Hepatocyte (in vitro differentiated cells): ENCODE measurements at regions not wholly inside any gene's neighbourhood (a gene's known extent, or its start where the extent isn't known, plus 50 kb on each side); places are given as distances from the start of the nearest gene placed in this dataset.

Source experiments
- CTCF ChIP-seq: fragments of 200-600 bp; sonication (generic); IDR thresholded peaks from 2 replicates; pipeline ENCODE4 v1.5.1; 2016; ENCODE audit warnings: antibody characterized with exemption, mild to moderate bottlenecking; ENCODE audit not compliant: poor library complexity
- EZH2 ChIP-seq: fragments of 200-600 bp; sonication (generic); IDR thresholded peaks from 2 replicates; pipeline ENCODE4 v1.6.1; 2016; ENCODE audit warnings: antibody characterized with exemption, mild to moderate bottlenecking, borderline replicate concordance

DNA sequence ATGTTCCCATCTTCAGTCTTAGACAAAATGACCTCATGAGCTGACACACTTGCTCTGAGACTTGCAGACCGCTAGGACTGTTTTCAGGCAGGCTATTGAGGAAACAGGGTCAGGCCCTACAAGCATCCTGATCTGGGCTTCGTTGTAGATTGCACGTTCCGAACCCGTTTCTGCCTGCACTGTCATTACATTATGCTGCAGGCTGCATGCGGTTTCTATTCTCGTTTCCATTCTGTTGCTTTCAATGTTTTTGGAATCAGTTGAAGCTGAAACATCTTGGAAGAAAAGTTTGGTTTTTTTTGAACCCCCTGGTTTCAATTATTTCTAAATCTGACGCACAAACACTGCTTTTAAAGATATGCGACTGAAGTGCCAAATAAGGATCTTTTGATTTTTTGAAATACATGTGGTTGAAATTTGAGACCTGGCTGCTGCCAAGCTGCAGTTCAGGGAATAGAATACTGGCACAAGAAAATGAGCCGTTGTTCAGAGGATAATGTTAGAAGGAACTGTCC lies 716.1 kb upstream of the INTU start:
- TF ChIP-seq CTCF, result no peak
- TF ChIP-seq EZH2, result no peak
